Erythroblast (primary cell): ENCODE measurements at regions not wholly inside any gene's neighbourhood (a gene's known extent, or its start where the extent isn't known, plus 50 kb on each side); places are given as distances from the start of the nearest gene placed in this dataset.
A peak's percentile ranks its signal among the peaks of the same experiment; 100 is the strongest.

ENCODE experiments used
- DNase-seq, 2 experiments: peaks; one replicate each; lab custom pipeline; 2025; lab: John Stamatoyannopoulos, UW
- GATA1 ChIP-seq: IDR thresholded peaks from 2 replicates; pipeline ENCODE4 v1.6.1; 2011; ENCODE audit warnings: low read depth, mild to moderate bottlenecking, control low read depth, low read length, moderate library complexity
- POLR2A ChIP-seq: IDR thresholded peaks from 2 replicates; pipeline ENCODE4 v1.6.1; 2011; ENCODE audit warnings: mild to moderate bottlenecking, low read length

DNA sequence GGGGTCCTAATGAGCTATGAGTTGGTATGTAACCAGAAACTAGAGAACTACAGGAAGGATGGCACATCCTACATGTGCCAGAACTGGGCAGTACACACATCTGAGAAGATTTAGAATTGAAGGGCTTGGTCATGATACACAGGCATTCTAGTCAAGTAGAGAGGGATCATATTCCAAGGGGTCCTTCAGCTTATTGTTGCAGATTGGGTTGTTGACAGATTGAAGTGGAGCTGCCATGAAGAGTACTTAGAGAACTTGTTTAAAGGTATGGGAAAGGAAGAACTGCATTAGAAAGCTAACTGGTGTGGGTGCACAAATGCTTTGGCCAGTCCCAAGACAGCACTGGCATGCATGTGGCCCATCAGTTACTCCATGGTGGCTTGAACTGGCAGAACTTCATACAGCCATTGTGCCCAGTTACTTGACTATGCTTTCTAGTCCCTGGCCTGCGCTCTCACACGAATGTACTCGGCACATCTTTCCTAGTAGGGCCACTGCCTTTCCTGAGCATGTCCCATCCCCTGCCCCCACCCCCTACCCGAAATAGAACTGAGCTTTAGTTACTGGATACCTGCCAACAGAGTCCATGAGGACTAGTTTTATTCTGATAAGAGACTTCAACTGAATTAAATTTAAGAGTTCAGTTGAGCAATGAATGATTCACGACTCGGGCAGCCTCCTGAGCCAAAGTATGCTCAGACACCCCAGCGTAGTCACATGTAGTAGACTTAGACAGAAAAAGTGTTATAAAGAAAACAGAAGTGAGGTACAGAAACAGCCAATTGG lies 64.0 kb downstream of the CCNG2 start:
- no peak for DNase-seq
- no peak for TF ChIP-seq POLR2A
- no peak for TF ChIP-seq GATA1

DNA sequence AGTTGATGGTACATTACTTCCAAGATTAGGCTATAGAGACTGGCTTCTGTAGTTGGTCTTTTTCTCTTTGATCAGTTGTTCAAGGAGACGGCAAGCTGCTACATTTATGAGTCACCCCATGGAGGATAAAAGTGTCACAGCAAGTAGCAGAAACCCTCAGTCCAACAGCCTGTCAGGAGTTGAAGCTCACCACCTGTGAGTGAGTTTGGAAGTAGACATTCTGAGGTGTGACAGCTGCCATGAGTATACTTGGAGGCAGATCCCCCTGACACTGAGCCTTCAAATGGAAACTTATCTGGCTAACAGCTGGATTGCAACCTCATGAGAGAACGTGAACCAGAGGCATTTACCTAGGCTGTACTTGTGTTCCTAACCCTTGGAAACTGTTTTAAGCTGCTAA lies 68.0 kb downstream of the CCNG2 start:
- TF ChIP-seq GATA1 (no peak), POLR2A (no peak)
- no peak for DNase-seq

DNA sequence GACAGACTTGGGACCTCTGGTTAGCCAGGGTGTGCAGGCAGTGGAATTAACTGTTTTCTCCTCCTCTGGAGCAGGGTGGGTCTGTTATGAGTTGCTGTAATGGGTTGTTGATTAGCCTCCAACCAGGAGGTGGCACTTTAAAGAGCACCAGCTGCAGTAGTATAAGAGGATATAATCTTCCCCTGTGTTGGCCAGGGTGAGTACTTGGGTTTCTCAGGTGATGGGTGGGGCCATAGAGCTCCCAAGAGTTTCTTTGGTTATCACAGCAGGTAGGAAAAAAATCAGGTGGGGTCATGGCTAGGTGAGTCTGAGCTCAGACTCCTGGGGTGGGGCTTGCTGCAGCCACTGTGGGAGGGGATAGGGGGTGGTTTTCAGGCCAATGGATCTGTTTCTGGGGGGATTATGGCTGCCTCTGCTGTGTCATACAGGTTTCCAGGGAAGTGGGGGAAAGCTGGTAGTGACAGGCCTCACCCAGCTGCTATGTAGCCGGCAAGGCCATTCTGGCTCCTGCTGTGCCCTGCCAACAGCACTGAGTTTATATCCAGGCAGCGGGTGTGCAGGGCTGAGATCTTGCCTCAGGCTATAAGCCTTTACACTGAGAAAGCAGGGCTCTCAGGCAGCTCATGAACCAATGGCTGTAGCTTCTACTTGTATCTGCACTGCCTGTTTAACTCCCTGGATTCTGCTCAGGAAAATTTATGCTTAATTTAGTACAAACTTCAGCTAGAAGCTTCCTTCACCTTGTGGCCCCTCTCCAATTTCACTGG lies 70.1 kb downstream of the CCNG2 start:
- DNase-seq = no peak
- no peak for TF ChIP-seq POLR2A
- no peak for TF ChIP-seq GATA1

DNA sequence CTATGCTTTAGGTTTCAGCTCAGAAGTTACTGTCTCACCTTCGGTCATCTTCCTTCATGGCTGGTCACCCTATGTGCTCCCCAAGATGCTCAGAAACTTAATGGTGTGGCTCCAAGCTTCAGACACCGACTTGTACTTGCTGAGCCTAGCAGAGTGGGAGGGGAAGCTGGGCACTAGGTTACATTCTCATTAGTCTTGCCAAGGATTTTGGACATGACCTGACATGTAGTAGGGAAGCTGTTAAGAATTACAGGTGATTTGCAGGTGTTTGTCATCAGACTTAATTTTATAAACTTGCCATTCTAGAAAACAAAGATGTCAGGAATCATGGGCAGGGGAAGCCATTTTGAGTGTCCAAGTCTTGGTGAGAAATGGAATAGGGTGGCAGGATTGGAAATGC lies 72.4 kb downstream of the CCNG2 start:
- no peak for DNase-seq
- TF ChIP-seq POLR2A (no peak), GATA1 (no peak)

DNA sequence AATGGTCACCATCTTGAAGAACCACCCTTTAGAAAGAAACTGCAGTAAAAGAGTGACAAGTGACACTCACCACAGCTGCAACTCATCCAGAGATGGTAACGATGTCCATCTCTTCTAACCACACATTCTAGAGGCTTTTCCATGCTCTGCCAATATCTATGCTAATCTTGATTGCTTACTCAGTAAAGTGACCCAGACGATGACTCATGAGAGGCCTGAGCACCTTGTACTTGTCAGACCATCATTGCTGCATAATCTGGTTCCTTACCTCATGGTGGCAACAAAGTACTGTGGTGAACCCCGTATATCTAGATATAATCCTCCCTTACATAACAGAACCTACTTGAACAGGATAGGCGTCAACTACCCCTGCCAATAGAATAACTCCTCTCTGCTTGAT lies 75.6 kb downstream of the CCNG2 start:
- TF ChIP-seq POLR2A = no peak
- no peak for TF ChIP-seq GATA1
- DNase-seq = peak in 1 of 2 experiments; percentile 2

DNA sequence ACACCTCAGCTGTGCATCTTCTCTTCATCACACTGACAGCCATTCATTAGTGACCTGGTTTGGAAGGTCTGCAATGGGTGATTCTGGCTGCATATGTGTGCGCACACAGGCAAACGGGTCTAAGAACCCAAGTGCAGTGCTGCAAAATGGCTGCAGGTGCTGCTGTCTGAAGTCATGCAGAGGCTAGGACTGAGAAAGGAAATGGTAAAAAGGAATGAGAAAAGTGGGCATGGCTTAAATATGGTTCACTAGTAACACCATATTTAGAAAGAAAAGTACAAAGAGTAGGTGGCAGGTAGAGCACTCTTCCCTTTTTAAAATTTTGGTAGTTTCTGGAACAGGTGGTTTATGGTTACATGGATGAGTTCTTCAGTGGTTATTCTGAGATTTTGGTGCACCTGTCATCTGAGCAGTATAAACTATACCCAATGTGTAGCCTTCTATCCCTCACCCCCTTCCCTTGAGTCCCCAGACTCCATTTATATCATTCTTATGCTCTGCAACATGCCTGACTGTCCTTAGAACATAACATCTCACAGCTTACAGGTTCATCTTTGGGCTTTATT lies 78.4 kb downstream of the CCNG2 start:
- TF ChIP-seq GATA1 = no peak
- no peak for TF ChIP-seq POLR2A
- DNase-seq = no peak

DNA sequence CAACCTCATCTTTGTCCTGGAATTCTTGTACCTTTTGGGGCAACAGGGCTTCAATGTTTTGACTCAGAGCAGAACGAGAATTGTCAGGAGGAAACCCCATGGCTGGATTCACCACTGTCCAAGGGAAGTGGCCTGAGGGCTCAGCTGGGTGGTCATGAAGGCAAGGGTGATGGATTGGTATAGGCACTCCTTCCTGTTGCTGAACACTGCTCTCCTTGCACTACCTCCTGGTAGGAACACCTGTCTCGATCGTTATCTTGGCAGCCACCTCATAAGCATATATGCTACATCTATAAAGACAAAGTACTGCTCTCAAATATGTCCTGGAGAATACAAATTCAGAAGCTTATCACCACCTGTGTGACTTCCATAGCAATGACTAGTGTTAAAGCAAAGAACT lies 79.8 kb downstream of the CCNG2 start:
- no peak for TF ChIP-seq POLR2A
- no peak for TF ChIP-seq GATA1
- no peak for DNase-seq

DNA sequence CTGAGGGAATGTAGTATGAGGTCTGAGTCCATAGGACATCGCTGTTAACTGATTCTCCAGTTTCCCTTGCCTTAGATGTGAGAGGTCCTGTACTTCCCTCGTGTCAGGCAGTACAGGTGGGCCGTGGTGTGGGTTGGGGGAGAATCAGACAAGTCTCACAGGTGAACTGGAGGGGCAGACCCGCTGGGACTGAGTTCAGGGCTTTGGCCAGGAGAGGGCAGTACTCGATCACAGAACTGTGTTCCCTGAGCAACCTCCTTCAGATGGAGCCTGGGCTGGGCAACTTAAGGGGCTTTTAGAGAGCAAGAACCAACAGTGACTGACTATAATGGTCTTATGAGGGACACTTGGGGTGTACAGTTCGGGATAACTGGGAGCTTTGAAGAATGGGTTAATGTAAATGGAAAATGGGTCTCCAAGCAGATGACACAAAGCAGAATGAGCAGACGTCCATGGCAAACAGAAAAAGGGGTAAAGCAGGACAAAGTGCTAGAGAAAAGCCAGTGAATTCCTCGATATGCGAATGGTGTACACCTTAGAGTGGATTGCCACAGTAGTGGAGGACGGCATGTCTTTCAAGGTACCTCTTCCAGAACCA lies 83.6 kb downstream of the CCNG2 start:
- no peak for TF ChIP-seq GATA1
- TF ChIP-seq POLR2A = no peak
- peak; percentile 38 to 65 for DNase-seq

DNA sequence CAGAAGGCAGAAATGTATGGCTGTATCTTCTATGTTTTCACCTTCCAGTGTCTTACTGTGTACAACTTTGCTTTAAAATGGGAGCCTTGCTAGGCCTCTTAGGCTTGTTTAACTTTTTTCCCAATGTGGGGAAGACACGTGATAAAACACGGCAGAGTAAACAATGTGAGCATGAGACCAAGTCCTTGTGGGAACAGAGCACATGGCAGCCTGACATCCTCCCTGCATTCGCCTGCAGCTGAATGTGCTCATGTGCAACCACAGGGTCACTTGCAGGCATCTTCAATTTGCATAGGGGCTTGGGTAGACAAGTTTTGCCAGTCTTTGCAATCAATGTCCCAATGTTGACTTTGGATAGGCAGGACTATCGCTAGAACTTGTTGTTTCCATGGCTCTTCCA lies 91.8 kb downstream of the CCNG2 start:
- DNase-seq = no peak
- TF ChIP-seq GATA1 (no peak), POLR2A (no peak)

DNA sequence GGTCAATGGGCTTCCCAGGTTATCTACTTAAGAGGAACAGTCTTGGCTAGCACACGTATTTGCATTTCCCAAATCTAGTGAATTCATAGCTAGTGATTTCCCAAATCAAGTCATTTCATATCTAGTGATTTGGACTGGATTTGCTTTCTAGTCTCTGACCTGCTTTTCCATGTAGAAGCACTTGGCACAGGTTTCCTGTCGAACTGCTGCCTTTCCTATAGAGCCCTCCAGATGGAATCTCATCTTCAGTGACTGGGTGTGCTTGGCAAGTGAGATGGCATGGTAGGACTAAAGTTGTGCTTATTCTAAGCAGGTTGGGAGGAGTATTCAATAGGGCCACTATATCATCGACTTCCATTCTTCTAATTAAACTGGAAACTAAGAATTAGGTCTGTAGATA lies 94.7 kb downstream of the CCNG2 start:
- no peak for TF ChIP-seq GATA1
- TF ChIP-seq POLR2A = no peak
- DNase-seq = no peak

DNA sequence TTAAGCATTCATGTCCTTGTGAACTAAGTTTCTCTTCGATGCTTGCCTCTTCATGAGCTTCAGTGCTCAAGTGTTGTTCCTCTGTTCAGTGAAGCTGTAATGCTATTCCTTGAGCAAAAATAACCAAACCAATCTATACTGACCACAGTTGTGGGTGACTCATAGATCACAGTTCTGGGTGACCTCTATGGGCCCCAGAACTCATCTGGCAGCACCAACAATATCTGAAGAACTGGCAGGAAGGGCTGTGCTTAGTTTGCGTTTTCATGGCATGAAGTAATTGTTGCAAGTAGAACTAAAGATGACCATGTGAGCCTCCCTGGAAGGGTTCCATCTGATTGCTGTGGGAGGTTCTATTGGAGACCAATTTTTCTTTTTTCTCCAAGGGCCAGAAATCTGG lies 106.2 kb downstream of the CCNG2 start:
- no peak for TF ChIP-seq GATA1
- TF ChIP-seq POLR2A = no peak
- no peak for DNase-seq

DNA sequence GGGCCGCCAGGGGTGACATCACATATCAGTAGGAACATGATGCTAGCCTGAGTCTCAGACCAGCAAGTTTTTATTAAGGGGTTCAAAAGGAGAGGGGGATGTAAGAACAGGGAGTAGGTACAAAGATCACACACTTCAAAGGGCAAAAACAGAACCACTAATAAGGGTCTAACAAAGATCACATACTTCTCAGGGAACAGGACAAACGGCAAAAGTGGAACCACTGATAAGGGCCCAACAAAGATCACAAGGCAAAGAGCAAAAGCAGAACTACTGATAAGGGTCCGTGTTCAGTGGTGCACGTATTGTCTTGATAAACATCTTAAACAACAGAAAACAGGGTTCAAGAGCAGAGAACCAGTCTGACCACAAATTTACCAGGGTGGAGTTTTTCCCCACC lies 107.0 kb downstream of the CCNG2 start:
- peak in 1 of 2 experiments; percentile 15 for DNase-seq

DNA sequence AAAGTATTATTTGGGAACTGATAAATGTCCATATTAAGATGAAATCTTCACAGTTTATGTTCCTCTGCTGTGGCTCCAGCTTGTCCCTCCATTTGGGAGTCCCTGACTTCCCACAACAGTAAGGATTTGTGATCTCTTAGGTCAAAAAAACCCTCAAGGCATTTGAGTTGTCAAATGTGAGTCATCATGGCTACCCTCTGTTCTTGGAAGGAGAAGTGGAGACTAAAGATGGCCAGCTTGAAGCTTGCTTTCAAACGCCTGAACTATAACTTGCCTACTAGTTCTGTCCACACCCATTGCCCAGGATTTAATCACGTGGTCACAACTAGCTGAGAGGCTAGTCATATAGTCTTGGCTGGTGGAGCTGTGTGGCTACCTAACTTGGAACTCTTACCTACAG lies 107.8 kb downstream of the CCNG2 start:
- DNase-seq = no peak
- no peak for TF ChIP-seq GATA1
- TF ChIP-seq POLR2A = no peak

DNA sequence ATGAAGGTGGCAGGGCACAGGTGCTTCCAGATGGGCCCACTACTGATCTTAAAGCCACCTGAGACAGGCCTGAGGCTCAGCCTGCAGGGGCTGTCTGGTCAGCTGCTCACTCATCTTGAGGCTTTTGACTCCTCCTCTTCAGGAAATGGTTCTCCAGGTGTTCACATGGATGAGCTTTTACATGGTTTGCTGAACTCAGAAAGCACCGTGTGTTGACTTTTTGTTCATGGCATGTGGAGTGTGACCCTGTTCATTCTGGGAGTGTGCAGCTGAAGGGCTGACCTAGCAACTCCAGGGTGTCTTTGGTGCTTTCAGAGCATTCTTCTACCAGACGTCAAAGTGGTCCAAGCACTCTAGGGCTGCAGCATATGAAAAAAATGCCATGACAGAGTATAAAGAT lies 111.1 kb downstream of the CCNG2 start:
- no peak for TF ChIP-seq POLR2A
- no peak for TF ChIP-seq GATA1
- no peak for DNase-seq
